HG03280 (cell line): ENCODE measurements at regions not wholly inside any gene's neighbourhood (a gene's known extent, or its start where the extent isn't known, plus 50 kb on each side); places are given as distances from the start of the nearest gene placed in this dataset.
"Not testable (repeated sequence)": the region's sequence is repeated elsewhere in the genome, so short reads cannot be mapped to it uniquely, and the experiment has no call there.

Source experiments
- ATAC-seq: cut with Tn5 transposase; IDR thresholded peaks from one replicate; pipeline ENCODE4 v1.9.1; 2021; ENCODE audit warnings: mild to moderate bottlenecking, moderate library complexity; ENCODE audit not compliant: unreplicated experiment

GRCh38 chr2:160721089-160722040, 227.8 kb upstream of the RBMS1 start:
- ATAC-seq: no peak

GRCh38 chr2:160726046-160726445, 232.4 kb upstream of the RBMS1 start:
- no peak for ATAC-seq

GRCh38 chr2:160730296-160730995, 236.8 kb upstream of the RBMS1 start:
- ATAC-seq: no peak

- ATAC-seq: no peak
These were observed 237.8 kb upstream of the RBMS1 start for GRCh38 chr2:160731415-160731814.

GRCh38 chr2:160731856-160732255, 238.2 kb upstream of the RBMS1 start:
- ATAC-seq: no peak

GRCh38 chr2:160735696-160736095, 242.1 kb upstream of the RBMS1 start:
- no peak for ATAC-seq

GRCh38 chr2:160736148-160737028, 242.8 kb upstream of the RBMS1 start:
- ATAC-seq: no peak

GRCh38 chr2:160737247-160737646, 243.6 kb upstream of the RBMS1 start:
- ATAC-seq: no peak

GRCh38 chr2:160741271-160741670, 247.7 kb upstream of the RBMS1 start:
- ATAC-seq: no peak

GRCh38 chr2:160741815-160742214, 248.2 kb upstream of the RBMS1 start:
- no peak for ATAC-seq

GRCh38 chr2:160742667-160743066, 249.1 kb upstream of the RBMS1 start:
- no peak for ATAC-seq

GRCh38 chr2:160747501-160748170, 254.0 kb upstream of the RBMS1 start:
- no peak for ATAC-seq

- ATAC-seq: no peak
These were observed 257.4 kb upstream of the RBMS1 start for GRCh38 chr2:160751021-160751420.

GRCh38 chr2:160752475-160753330, 259.1 kb upstream of the RBMS1 start:
- no peak for ATAC-seq

- no peak for ATAC-seq
These were observed 259.7 kb upstream of the RBMS1 start for GRCh38 chr2:160753331-160753654.

- ATAC-seq: no peak
These were observed 260.4 kb upstream of the RBMS1 start for GRCh38 chr2:160753960-160754359.

- ATAC-seq: no peak
These were observed 262.9 kb upstream of the RBMS1 start for GRCh38 chr2:160756481-160756880.

GRCh38 chr2:160762493-160763128, 269.0 kb upstream of the RBMS1 start:
- not testable (repeated sequence) for ATAC-seq

GRCh38 chr2:160783474-160783873, 289.9 kb upstream of the RBMS1 start:
- ATAC-seq: no peak
